ENCODE measurements at regions not wholly inside any gene's neighbourhood (a gene's known extent, or its start where the extent isn't known, plus 50 kb on each side); places are given as distances from the start of the nearest gene placed in this dataset.

GRCh38 chr13:79908381-79908780 lies 427.4 kb downstream of the NDFIP2 start:
- no peak for TF ChIP-seq CTCF (IDR thresholded peaks at IDR 0.05)
- no peak for TF ChIP-seq POLR2A (IDR thresholded peaks at IDR 0.05)
